Right lobe of liver (tissue), 4 donors: ENCODE measurements at regions not wholly inside any gene's neighbourhood (a gene's known extent, or its start where the extent isn't known, plus 50 kb on each side); places are given as distances from the start of the nearest gene placed in this dataset.

ENCODE experiments used
- CTCF ChIP-seq, 4 donors: fragments of 200-600 bp in 3 of 4; fragments of 450-650 bp in 1 of 4; IDR thresholded peaks; one replicate each; pipeline versions ENCODE4 v1.5.1 to v1.8.0; 2016 to 2022; ENCODE audit warnings: antibody characterized with exemption in 4 of 4, mild to moderate bottlenecking in 2 of 4
- POLR2A ChIP-seq: fragments of 450-650 bp; IDR thresholded peaks from one replicate; pipeline ENCODE4 v1.6.1; 2017; ENCODE audit warnings: antibody characterized with exemption, mild to moderate bottlenecking
- donor health status: DM: no; HTN: no; CAD: no.
- donor health status: DM: no; HTN: no; CAD: no.
- donor health status: DM: no; HTN: yes; CAD: no.

GRCh38 chr11:14577835-14578529 lies 57.8 kb upstream of the PSMA1 start:
- TF ChIP-seq CTCF (IDR thresholded peaks at IDR 0.05) (peak in 1 of 4 donors; percentile 5), POLR2A (no peak)
